ENCODE measurements at regions not wholly inside any gene's neighbourhood (a gene's known extent, or its start where the extent isn't known, plus 50 kb on each side); places are given as distances from the start of the nearest gene placed in this dataset.

DNA sequence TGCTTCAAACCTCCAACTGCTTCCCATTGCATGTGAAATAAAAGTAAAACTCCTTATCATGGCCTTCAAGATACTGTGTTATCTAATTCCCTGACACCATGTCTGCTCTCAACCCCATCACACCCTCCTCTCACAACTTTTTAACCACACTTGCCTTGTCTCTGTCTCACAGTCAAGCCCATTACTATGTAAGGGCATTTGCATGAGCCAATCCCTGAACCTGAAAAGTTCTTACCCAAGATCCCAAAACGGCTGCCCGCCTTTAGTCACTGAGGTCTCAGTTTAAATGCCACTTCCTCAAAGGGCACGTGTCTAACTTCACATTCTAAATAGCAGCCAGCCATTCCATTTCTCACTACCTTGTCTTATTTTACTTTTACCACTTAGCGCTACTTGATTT lies 83.1 kb downstream of the SST start:
- no peak for DNase-seq (ENCODE audit: insufficient read length, low spot score)
- TF ChIP-seq POLR2A (IDR thresholded peaks at IDR 0.05; ENCODE audit: low read depth, low read length): no peak
- no peak for TF ChIP-seq POU2F2 (IDR thresholded peaks at IDR 0.05; ENCODE audit: low read depth, low read length)
- no peak for TF ChIP-seq TAF1 (IDR thresholded peaks at IDR 0.05; ENCODE audit: low read depth, low read length)
- no peak for TF ChIP-seq POLR2AphosphoS5 (IDR thresholded peaks at IDR 0.05; ENCODE audit: low read depth, low read length)
- no peak for TF ChIP-seq SPI1 (IDR thresholded peaks at IDR 0.05; ENCODE audit: low read depth, low read length)
- TF ChIP-seq PAX5 (IDR thresholded peaks at IDR 0.05; ENCODE audit: insufficient read depth, low read length, severe bottlenecking): no peak
- FAIRE-seq: no peak

DNA sequence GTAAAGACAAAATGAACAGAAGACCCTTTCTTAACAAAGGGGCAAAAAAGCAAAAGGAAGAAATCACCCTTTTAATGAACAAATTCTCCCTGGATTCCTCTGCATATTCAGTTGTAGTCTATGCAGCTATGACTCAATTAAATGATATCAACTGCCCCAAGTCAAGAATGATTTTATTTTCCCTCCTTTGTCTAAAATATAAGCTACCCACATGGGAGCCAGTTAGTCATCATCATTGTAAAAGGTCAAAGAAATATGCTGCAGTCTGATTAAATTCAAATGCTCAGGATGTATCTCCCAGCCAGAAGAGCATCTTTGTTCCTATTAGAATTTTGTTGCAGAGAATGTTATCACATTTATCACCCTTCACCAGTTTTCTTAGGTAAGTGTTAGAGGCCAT lies 84.0 kb downstream of the SST start:
- no peak for DNase-seq (ENCODE audit: insufficient read length, low spot score)
- no peak for TF ChIP-seq POU2F2 (IDR thresholded peaks at IDR 0.05; ENCODE audit: low read depth, low read length)
- TF ChIP-seq POLR2AphosphoS5 (IDR thresholded peaks at IDR 0.05; ENCODE audit: low read depth, low read length): no peak
- no peak for TF ChIP-seq PAX5 (IDR thresholded peaks at IDR 0.05; ENCODE audit: insufficient read depth, low read length, severe bottlenecking)
- no peak for TF ChIP-seq POLR2A (IDR thresholded peaks at IDR 0.05; ENCODE audit: low read depth, low read length)
- TF ChIP-seq SPI1 (IDR thresholded peaks at IDR 0.05; ENCODE audit: low read depth, low read length): no peak
- TF ChIP-seq TAF1 (IDR thresholded peaks at IDR 0.05; ENCODE audit: low read depth, low read length): no peak
- no peak for FAIRE-seq

DNA sequence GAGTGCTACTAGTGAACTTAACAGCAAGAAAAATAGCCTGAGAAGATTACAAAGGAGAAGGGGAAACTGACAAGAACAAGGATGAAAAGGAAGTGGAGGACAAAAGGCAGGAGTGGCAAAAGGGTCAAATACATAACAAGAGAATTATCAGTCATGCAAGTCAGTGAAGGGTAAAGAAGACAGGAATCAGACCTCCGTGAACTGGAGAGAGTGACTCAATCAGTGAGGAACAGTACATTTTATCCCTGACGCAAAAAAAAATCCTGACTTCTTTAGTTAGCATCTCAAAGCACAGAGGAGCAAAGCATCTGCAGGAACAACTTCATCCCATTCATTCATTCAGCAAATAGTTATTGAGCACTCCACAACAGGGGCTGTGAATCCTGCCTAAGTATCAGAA lies 97.8 kb downstream of the SST start:
- TF ChIP-seq POU2F2 (IDR thresholded peaks at IDR 0.05; ENCODE audit: low read depth, low read length): no peak
- TF ChIP-seq PAX5 (IDR thresholded peaks at IDR 0.05; ENCODE audit: insufficient read depth, low read length, severe bottlenecking): no peak
- no peak for TF ChIP-seq POLR2AphosphoS5 (IDR thresholded peaks at IDR 0.05; ENCODE audit: low read depth, low read length)
- no peak for TF ChIP-seq TAF1 (IDR thresholded peaks at IDR 0.05; ENCODE audit: low read depth, low read length)
- no peak for TF ChIP-seq SPI1 (IDR thresholded peaks at IDR 0.05; ENCODE audit: low read depth, low read length)
- no peak for TF ChIP-seq POLR2A (IDR thresholded peaks at IDR 0.05; ENCODE audit: low read depth, low read length)
- FAIRE-seq (no peak), DNase-seq (ENCODE audit: insufficient read length, low spot score) (no peak)

DNA sequence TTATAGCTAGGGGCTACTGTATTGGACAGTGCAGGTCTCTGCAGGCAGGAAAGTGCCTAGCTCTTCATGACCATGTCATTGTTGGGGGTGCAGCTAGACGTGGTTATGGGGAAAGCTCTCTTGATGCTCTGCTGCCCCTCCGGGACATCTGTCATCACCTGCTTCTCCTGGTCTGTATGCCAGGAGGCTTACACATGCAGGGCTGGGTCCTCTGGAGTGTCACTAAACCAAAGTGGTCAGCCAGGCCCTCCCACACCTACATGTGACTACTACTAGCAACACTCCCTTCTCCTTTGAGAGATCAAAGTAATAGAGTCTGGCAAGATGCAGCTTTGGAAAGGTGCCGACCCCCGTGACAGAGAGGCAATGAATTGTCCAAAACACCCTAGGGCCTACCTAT lies 98.5 kb downstream of the SST start:
- DNase-seq (ENCODE audit: insufficient read length, low spot score) (no peak), FAIRE-seq (no peak)
- TF ChIP-seq PAX5 (IDR thresholded peaks at IDR 0.05; ENCODE audit: insufficient read depth, low read length, severe bottlenecking) (no peak), TAF1 (IDR thresholded peaks at IDR 0.05; ENCODE audit: low read depth, low read length) (no peak), POU2F2 (IDR thresholded peaks at IDR 0.05; ENCODE audit: low read depth, low read length) (no peak), POLR2A (IDR thresholded peaks at IDR 0.05; ENCODE audit: low read depth, low read length) (no peak), SPI1 (IDR thresholded peaks at IDR 0.05; ENCODE audit: low read depth, low read length) (no peak), POLR2AphosphoS5 (IDR thresholded peaks at IDR 0.05; ENCODE audit: low read depth, low read length) (no peak)

DNA sequence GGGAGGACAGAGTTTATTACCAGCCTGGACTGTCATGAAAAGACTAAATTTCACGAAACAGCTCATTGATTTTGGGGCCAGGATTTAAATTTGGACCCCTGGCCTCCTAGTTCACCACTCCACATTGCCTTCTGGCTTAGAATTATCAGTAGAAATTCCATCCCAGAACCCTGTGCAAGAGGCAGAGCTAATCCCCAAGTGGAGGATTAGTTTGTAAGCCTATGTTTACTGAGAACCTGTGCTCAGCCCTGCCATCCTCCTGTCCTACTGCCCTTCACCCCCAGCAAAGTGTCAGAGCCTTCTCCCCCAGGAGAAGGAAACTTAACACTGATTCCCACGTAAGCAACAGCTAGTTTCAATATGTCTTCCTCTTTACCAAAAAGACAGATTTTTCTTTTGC lies 99.4 kb downstream of the SST start:
- no peak for FAIRE-seq
- TF ChIP-seq POLR2A (IDR thresholded peaks at IDR 0.05; ENCODE audit: low read depth, low read length): no peak
- TF ChIP-seq SPI1 (IDR thresholded peaks at IDR 0.05; ENCODE audit: low read depth, low read length): no peak
- TF ChIP-seq PAX5 (IDR thresholded peaks at IDR 0.05; ENCODE audit: insufficient read depth, low read length, severe bottlenecking): no peak
- no peak for TF ChIP-seq TAF1 (IDR thresholded peaks at IDR 0.05; ENCODE audit: low read depth, low read length)
- TF ChIP-seq POLR2AphosphoS5 (IDR thresholded peaks at IDR 0.05; ENCODE audit: low read depth, low read length): no peak

DNA sequence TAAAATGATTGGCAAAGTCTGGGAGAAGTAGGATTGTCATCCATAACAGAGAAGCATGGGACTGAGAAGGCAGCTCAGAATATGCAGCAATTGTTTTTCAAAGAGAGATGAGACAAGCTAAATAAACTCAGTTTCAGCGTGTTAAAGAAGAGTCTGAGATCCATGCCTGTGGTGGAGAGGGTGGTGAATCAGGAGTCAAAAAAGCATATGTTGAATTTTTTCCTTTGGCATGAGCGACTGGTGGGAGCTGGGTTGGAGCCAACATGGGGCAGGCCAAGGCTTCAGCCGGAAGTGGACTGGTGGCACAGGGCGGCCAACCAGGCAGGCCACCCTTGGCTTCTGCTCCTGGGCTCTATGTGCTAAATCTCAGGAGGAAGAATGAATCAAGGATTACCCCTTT lies 102.0 kb downstream of the SST start:
- FAIRE-seq: no peak
- no peak for DNase-seq (ENCODE audit: insufficient read length, low spot score)
- TF ChIP-seq SPI1 (IDR thresholded peaks at IDR 0.05; ENCODE audit: low read depth, low read length) (no peak), POU2F2 (IDR thresholded peaks at IDR 0.05; ENCODE audit: low read depth, low read length) (no peak), PAX5 (IDR thresholded peaks at IDR 0.05; ENCODE audit: insufficient read depth, low read length, severe bottlenecking) (no peak), POLR2A (IDR thresholded peaks at IDR 0.05; ENCODE audit: low read depth, low read length) (no peak), POLR2AphosphoS5 (IDR thresholded peaks at IDR 0.05; ENCODE audit: low read depth, low read length) (no peak), TAF1 (IDR thresholded peaks at IDR 0.05; ENCODE audit: low read depth, low read length) (no peak)

More for the DNA sequence above, 99.4 kb downstream of the SST start:
- DNase-seq (ENCODE audit: insufficient read length, low spot score): no peak

DNA sequence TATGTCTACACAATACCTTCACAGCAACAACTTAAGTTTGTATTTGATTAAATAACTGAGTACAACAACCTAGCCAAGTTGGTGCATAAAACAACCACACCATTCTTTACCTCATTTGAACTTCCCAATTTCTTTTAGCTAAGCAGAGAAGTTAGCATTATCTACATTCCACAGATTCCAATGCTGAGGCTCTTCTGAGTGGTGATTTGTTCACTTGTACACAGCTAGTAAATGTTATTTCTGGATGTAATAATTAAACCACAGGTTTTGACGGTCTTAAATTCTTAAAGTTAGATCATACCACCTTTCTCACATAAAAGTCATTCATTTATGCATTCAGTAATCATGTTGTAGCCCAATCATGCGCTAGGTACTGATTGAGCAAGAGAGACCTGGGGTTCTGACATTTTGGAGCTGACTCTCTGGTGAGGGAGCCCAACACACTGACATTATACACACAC lies 102.5 kb downstream of the SST start:
- FAIRE-seq (no peak), DNase-seq (ENCODE audit: insufficient read length, low spot score) (no peak)
- TF ChIP-seq POLR2AphosphoS5 (IDR thresholded peaks at IDR 0.05; ENCODE audit: low read depth, low read length) (no peak), PAX5 (IDR thresholded peaks at IDR 0.05; ENCODE audit: insufficient read depth, low read length, severe bottlenecking) (no peak)

DNA sequence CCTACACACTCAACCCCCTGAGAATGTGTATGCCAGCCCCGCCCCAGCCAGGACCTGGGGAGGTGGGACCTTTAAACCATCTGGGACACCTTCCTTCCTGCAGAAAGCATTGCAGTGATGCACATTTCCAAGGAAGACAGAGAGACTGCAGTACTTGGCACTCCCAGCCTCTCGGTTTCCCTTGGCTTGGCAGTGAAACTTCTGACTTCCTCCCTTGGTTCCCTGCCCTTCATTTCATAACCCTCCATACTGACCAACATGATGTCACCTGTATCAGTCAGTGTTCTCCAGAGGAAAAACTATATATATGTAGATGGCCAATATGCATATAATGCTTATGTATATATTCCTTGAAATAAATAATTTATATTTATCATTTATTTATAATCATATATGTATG lies 103.2 kb downstream of the SST start:
- no peak for DNase-seq (ENCODE audit: insufficient read length, low spot score)
- no peak for FAIRE-seq
- TF ChIP-seq POLR2AphosphoS5 (IDR thresholded peaks at IDR 0.05; ENCODE audit: low read depth, low read length) (no peak), POLR2A (IDR thresholded peaks at IDR 0.05; ENCODE audit: low read depth, low read length) (no peak), POU2F2 (IDR thresholded peaks at IDR 0.05; ENCODE audit: low read depth, low read length) (no peak), SPI1 (IDR thresholded peaks at IDR 0.05; ENCODE audit: low read depth, low read length) (no peak), TAF1 (IDR thresholded peaks at IDR 0.05; ENCODE audit: low read depth, low read length) (no peak), PAX5 (IDR thresholded peaks at IDR 0.05; ENCODE audit: insufficient read depth, low read length, severe bottlenecking) (no peak)

DNA sequence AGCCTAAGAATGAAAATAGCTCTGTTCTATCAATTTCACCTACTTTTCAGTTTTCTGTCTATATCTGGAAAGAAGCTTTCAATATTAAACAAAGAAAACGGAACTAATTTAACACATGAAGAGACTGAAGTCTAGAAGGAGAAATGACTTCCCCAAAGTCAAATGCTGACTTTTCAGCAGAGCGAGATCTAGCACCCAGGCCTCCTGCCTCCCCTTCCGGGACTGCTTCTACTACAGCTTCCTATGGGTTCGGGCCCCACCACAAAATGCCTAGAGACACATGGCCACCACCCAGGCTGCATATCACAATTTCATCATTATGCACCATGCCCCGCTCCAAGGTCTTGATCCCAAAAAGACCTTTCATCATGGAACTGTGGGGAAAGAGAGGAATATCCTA lies 104.5 kb downstream of the SST start:
- TF ChIP-seq TAF1 (IDR thresholded peaks at IDR 0.05; ENCODE audit: low read depth, low read length) (no peak), POLR2AphosphoS5 (IDR thresholded peaks at IDR 0.05; ENCODE audit: low read depth, low read length) (no peak), POU2F2 (IDR thresholded peaks at IDR 0.05; ENCODE audit: low read depth, low read length) (no peak)
- no peak for FAIRE-seq
- DNase-seq (ENCODE audit: insufficient read length, low spot score): no peak

DNA sequence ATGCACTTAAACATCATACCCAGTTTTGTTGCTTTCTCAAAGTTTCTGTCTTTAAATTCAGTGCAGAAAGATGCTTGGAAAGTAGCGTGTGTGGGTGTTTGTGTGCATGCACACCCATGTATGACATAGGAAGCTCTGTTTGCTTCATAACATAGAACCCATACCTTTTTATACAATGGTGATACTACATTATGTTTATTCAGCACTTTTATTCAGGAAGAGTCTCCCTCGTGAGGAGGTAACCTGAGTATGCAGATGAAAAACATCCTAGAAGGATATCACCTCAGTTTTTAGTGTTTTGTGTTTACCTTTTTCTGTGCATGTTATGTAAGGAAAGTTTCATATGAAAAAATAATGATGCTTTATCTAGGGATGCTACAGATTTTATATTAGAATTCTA lies 111.2 kb downstream of the SST start:
- TF ChIP-seq POLR2AphosphoS5 (IDR thresholded peaks at IDR 0.05; ENCODE audit: low read depth, low read length): no peak
- no peak for FAIRE-seq
- no peak for DNase-seq (ENCODE audit: insufficient read length, low spot score)

DNA sequence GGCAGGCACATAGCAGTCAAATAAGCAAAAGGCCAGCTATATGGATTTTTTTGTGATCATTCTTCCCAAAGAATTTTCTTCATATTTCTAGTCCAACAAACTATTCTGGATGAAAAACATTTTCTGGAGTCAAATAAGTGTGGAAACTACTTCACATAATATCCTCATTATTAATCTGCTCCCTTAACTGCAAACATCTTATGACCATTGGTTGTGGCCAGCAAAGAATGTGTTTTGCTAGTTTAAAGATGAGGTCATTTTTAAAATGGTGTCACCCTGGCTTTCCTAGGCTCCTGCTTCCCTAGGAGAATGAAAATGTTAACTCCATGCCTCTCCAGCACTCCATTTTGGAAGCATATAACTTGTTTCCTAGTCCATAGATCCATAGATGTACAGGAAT lies 118.8 kb downstream of the SST start:
- DNase-seq (ENCODE audit: insufficient read length, low spot score) (no peak), FAIRE-seq (no peak)
- no peak for TF ChIP-seq POU2F2 (IDR thresholded peaks at IDR 0.05; ENCODE audit: low read depth, low read length)
- no peak for TF ChIP-seq SPI1 (IDR thresholded peaks at IDR 0.05; ENCODE audit: low read depth, low read length)
- TF ChIP-seq POLR2A (IDR thresholded peaks at IDR 0.05; ENCODE audit: low read depth, low read length): no peak
- TF ChIP-seq TAF1 (IDR thresholded peaks at IDR 0.05; ENCODE audit: low read depth, low read length): no peak
- TF ChIP-seq POLR2AphosphoS5 (IDR thresholded peaks at IDR 0.05; ENCODE audit: low read depth, low read length): no peak
- TF ChIP-seq PAX5 (IDR thresholded peaks at IDR 0.05; ENCODE audit: insufficient read depth, low read length, severe bottlenecking): no peak

Measured in GM12891 (cell line).